SK-N-SH treated with all-trans-retinoic acid at 6 μM for 48 hours (cell line): ENCODE measurements at regions not wholly inside any gene's neighbourhood (a gene's known extent, or its start where the extent isn't known, plus 50 kb on each side); places are given as distances from the start of the nearest gene placed in this dataset.

Experiments used
- ARNTL ChIP-seq: fragments of 450-650 bp; formaldehyde crosslinking; IDR thresholded peaks from 2 replicates; pipeline ENCODE4 v1.5.0; 2020; ENCODE audit warnings: low read depth, mild to moderate bottlenecking, moderate library complexity, borderline replicate concordance
- CSDC2 ChIP-seq: fragments of 250-450 bp; sonication (Bioruptor Pico); IDR thresholded peaks from 2 replicates; pipeline ENCODE4 v1.5.0; 2020; ENCODE audit warnings: mild to moderate bottlenecking, moderate library complexity
- ESRRG ChIP-seq: fragments of 250-450 bp; sonication (Bioruptor Pico); IDR thresholded peaks from 2 replicates; pipeline ENCODE4 v1.6.1; 2021; ENCODE audit warnings: mild to moderate bottlenecking
- PPARA ChIP-seq: fragments of 250-450 bp; sonication (Bioruptor Pico); IDR thresholded peaks from 2 replicates; pipeline ENCODE4 v1.5.0; 2020; ENCODE audit warnings: mild to moderate bottlenecking, borderline replicate concordance
- TCF4 ChIP-seq: fragments of 250-450 bp; sonication (Bioruptor Pico); IDR thresholded peaks from 2 replicates; pipeline ENCODE4 v1.8.0; 2021; ENCODE audit warnings: mild to moderate bottlenecking, moderate library complexity, borderline replicate concordance
- TOX ChIP-seq: fragments of 250-450 bp; sonication (Bioruptor Pico); IDR thresholded peaks from 2 replicates; pipeline ENCODE4 v1.8.0; 2021; ENCODE audit warnings: mild to moderate bottlenecking, moderate library complexity, borderline replicate concordance
- TSHZ2 ChIP-seq: fragments of 250-450 bp; sonication (Bioruptor Pico); IDR thresholded peaks from 2 replicates; pipeline ENCODE4 v1.5.0; 2020; ENCODE audit warnings: mild to moderate bottlenecking, moderate library complexity
- TF ChIP-seq, protein P1 (sequence below): fragments of 250-450 bp; sonication (Bioruptor Pico); IDR thresholded peaks from 2 replicates; pipeline ENCODE4 v1.8.0; 2020; ENCODE audit warnings: mild to moderate bottlenecking, moderate library complexity, borderline replicate concordance
- TF ChIP-seq, protein P2 (sequence below): fragments of 250-450 bp; sonication (Bioruptor Pico); IDR thresholded peaks from 2 replicates; pipeline ENCODE4 v1.5.1; 2021; ENCODE audit warnings: mild to moderate bottlenecking, moderate library complexity

DNA sequence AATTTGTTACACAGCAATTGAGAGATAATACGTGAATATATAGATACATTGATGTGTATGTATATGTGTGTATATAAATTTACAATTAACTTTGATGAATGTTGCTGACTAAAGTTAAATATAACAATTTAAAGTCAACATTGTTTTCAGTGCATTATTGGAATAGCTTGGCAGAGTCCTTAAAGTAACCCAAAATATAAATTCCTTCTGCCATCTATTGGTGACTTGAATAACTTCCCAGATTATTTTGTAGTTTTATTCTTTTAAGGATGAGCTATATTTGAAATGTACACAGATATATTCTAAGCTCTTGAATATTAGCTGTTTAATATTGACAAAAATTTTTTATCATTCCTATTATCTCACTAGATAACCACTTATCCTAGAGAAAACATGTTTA is 298.2 kb upstream of the FSTL5 start:
- TF ChIP-seq ESRRG (CRISPR knock-in tag) (no peak), TCF4 (CRISPR knock-in tag) (no peak), ARNTL (CRISPR knock-in tag) (no peak), TOX (CRISPR knock-in tag) (no peak), PPARA (CRISPR knock-in tag) (no peak), CSDC2 (no peak), TSHZ2 (CRISPR knock-in tag) (no peak)
- TF ChIP-seq, protein P1, sequence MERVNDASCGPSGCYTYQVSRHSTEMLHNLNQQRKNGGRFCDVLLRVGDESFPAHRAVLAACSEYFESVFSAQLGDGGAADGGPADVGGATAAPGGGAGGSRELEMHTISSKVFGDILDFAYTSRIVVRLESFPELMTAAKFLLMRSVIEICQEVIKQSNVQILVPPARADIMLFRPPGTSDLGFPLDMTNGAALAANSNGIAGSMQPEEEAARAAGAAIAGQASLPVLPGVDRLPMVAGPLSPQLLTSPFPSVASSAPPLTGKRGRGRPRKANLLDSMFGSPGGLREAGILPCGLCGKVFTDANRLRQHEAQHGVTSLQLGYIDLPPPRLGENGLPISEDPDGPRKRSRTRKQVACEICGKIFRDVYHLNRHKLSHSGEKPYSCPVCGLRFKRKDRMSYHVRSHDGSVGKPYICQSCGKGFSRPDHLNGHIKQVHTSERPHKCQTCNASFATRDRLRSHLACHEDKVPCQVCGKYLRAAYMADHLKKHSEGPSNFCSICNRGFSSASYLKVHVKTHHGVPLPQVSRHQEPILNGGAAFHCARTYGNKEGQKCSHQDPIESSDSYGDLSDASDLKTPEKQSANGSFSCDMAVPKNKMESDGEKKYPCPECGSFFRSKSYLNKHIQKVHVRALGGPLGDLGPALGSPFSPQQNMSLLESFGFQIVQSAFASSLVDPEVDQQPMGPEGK (CRISPR knock-in tag): no peak
- TF ChIP-seq, protein P2, sequence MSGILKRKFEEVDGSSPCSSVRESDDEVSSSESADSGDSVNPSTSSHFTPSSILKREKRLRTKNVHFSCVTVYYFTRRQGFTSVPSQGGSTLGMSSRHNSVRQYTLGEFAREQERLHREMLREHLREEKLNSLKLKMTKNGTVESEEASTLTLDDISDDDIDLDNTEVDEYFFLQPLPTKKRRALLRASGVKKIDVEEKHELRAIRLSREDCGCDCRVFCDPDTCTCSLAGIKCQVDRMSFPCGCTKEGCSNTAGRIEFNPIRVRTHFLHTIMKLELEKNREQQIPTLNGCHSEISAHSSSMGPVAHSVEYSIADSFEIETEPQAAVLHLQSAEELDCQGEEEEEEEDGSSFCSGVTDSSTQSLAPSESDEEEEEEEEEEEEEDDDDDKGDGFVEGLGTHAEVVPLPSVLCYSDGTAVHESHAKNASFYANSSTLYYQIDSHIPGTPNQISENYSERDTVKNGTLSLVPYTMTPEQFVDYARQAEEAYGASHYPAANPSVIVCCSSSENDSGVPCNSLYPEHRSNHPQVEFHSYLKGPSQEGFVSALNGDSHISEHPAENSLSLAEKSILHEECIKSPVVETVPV (CRISPR knock-in tag): no peak
